NB4 (cell line): ENCODE measurements at regions not wholly inside any gene's neighbourhood (a gene's known extent, or its start where the extent isn't known, plus 50 kb on each side); places are given as distances from the start of the nearest gene placed in this dataset.
A peak's percentile ranks its signal among the peaks of the same experiment; 100 is the strongest.

Experiments
- CTCF ChIP-seq: IDR thresholded peaks from one replicate; pipeline ENCODE4 v1.5.1; 2012; ENCODE audit warnings: low read depth, low read length
- MAX ChIP-seq: IDR thresholded peaks from 2 replicates; pipeline ENCODE4 v1.6.1; 2011; ENCODE audit warnings: low read depth, low read length
- MYC ChIP-seq: IDR thresholded peaks from 2 replicates; pipeline ENCODE4 v1.6.1; 2011; ENCODE audit warnings: low read depth, low read length
- POLR2A ChIP-seq: IDR thresholded peaks from 2 replicates; pipeline ENCODE4 v1.6.1; 2011; ENCODE audit warnings: mild to moderate bottlenecking; ENCODE audit not compliant: insufficient read length; ENCODE audit errors: extremely low read depth

DNA sequence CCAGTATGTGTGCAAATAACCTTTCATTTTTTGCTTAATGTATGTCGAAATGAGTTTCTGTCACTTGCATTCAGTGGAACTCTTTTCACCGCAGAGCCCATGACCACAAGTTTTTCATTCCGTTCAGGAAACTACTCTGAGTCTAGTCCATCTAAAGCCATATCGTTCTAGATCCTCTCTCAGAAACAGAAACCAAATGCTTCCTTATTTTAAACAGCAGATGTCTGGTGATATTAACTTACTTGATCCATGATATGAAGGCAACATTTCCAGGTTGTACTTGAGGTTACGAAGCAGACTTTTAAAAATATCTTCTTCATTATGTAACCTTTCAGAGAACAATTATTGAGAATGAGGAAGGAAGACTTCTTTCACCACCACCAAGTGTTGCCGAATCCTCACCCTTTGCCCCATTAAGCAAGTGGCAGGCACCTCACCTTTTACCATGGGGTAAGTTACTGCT is 72.4 kb upstream of the GNAQ start:
- TF ChIP-seq CTCF: no peak
- no peak for TF ChIP-seq POLR2A
- TF ChIP-seq MYC: peak; percentile 75
- TF ChIP-seq MAX: peak; percentile 19; the same call in 1 of the 2 replicates
